GM23338 (cell line): ENCODE measurements at regions not wholly inside any gene's neighbourhood (a gene's known extent, or its start where the extent isn't known, plus 50 kb on each side); places are given as distances from the start of the nearest gene placed in this dataset.

Source experiments
- ATAC-seq: fragments of 200-7000 bp; cut with Tn5 transposase; 3 replicates; pipeline ENCODE4 v1.9.1; 2020
- DNase-seq: peaks from one replicate; pipeline ENCODE4 v3.0.0-alpha.2; 2015; ENCODE audit warnings: low spot score
- H2AFZ ChIP-seq: fragments of 200-600 bp; sonication (generic); 2 replicates; pipeline ENCODE4 v1.8.0; 2016; ENCODE audit warnings: antibody characterized with exemption, mild to moderate bottlenecking, moderate library complexity
- H3F3A ChIP-seq: fragments of 200-600 bp; sonication (generic); replicated peaks from 2 replicates; pipeline ENCODE4 v1.8.0; 2017; ENCODE audit warnings: antibody characterized with exemption, mixed run types, low read depth
- H3K27ac ChIP-seq: fragments of 200-600 bp; sonication (generic); 2 replicates; pipeline ENCODE4 v1.6.1; 2016; ENCODE audit warnings: low read depth
- H3K27me3 ChIP-seq: fragments of 200-600 bp; sonication (generic); 2 replicates; pipeline ENCODE4 v1.8.0; 2016; ENCODE audit warnings: mild to moderate bottlenecking, mixed run types, moderate library complexity; ENCODE audit not compliant: insufficient read depth
- H3K36me3 ChIP-seq: fragments of 200-600 bp; sonication (generic); 2 replicates; pipeline ENCODE4 v1.8.0; 2016; ENCODE audit warnings: mild to moderate bottlenecking; ENCODE audit not compliant: insufficient read depth
- H3K4me1 ChIP-seq: fragments of 200-600 bp; sonication (generic); 2 replicates; pipeline ENCODE4 v1.8.0; 2016; ENCODE audit warnings: mild to moderate bottlenecking, moderate library complexity; ENCODE audit not compliant: insufficient read depth
- H3K4me2 ChIP-seq: fragments of 200-600 bp; sonication (generic); 2 replicates; pipeline ENCODE4 v1.7.1; 2017; ENCODE audit warnings: mixed run types
- H3K4me3 ChIP-seq: fragments of 200-600 bp; sonication (generic); 2 replicates; pipeline ENCODE4 v1.6.1; 2016; ENCODE audit warnings: mixed run types
- H3K79me2 ChIP-seq: fragments of 200-600 bp; sonication (generic); replicated peaks from 2 replicates; pipeline ENCODE4 v1.8.0; 2017; ENCODE audit warnings: mild to moderate bottlenecking; ENCODE audit not compliant: insufficient read depth
- H3K9me2 ChIP-seq: fragments of 200-600 bp; sonication (generic); 2 replicates; pipeline ENCODE4 v1.8.0; 2017; ENCODE audit not compliant: insufficient read depth
- H4K20me1 ChIP-seq: fragments of 200-600 bp; sonication (generic); replicated peaks from 2 replicates; pipeline ENCODE4 v1.8.0; 2017; ENCODE audit warnings: mild to moderate bottlenecking; ENCODE audit not compliant: insufficient read depth
- H3K27ac Mint-ChIP-seq: 2 replicates; pipeline ENCODE4 v1.8.0; 2020; ENCODE audit warnings: inconsistent platforms, mild to moderate bottlenecking, moderate library complexity, mixed read lengths
- H3K27me3 Mint-ChIP-seq: 3 replicates; pipeline ENCODE4 v1.8.0; 2022; ENCODE audit warnings: low read depth, mild to moderate bottlenecking, moderate library complexity, mixed read lengths, inconsistent platforms; ENCODE audit not compliant: insufficient read depth, poor library complexity
- H3K36me3 Mint-ChIP-seq: 3 replicates; pipeline ENCODE4 v1.8.0; 2021; ENCODE audit warnings: low read depth, mild to moderate bottlenecking, inconsistent platforms, moderate library complexity, mixed read lengths
- H3K4me1 Mint-ChIP-seq: 3 replicates; pipeline ENCODE4 v1.8.0; 2020; ENCODE audit warnings: mild to moderate bottlenecking, inconsistent platforms, mixed read lengths
- H3K4me3 Mint-ChIP-seq: 3 replicates; pipeline ENCODE4 v1.8.0; 2021; ENCODE audit warnings: moderate library complexity, mild to moderate bottlenecking, inconsistent platforms, mixed read lengths
- H3K9me3 Mint-ChIP-seq: 3 replicates; pipeline ENCODE4 v1.8.0; 2020; ENCODE audit warnings: moderate library complexity, mild to moderate bottlenecking, inconsistent platforms, mixed read lengths
- CREB1 ChIP-seq: fragments of 250-450 bp; sonication (Bioruptor Pico); IDR thresholded peaks from 2 replicates; pipeline ENCODE4 v1.5.0; 2020; ENCODE audit warnings: low read depth, mild to moderate bottlenecking, moderate library complexity
- EZH2 ChIP-seq: fragments of 200-600 bp; sonication (generic); IDR thresholded peaks from one replicate; pipeline ENCODE4 v1.8.0; 2017; ENCODE audit warnings: antibody characterized with exemption, mild to moderate bottlenecking, low read depth; ENCODE audit not compliant: unreplicated experiment
- EZH2phosphoT487 ChIP-seq: fragments of 200-600 bp; sonication (generic); IDR thresholded peaks from one replicate; pipeline ENCODE4 v1.8.1; 2018; ENCODE audit warnings: antibody characterized with exemption; ENCODE audit not compliant: unreplicated experiment
- JUNB ChIP-seq: IDR thresholded peaks from one replicate; pipeline ENCODE4 v1.6.1; 2016; ENCODE audit warnings: antibody characterized with exemption; ENCODE audit not compliant: unreplicated experiment
- NANOG ChIP-seq: IDR thresholded peaks from 2 replicates; pipeline ENCODE4 v1.6.1; 2016; ENCODE audit warnings: antibody characterized with exemption, borderline replicate concordance
- POLR2AphosphoS5 ChIP-seq: IDR thresholded peaks from 2 replicates; pipeline ENCODE4 v1.6.1; 2016; ENCODE audit warnings: antibody characterized with exemption, low read depth
- STAT1 ChIP-seq: IDR thresholded peaks from one replicate; pipeline ENCODE4 v1.6.1; 2016; ENCODE audit warnings: antibody characterized with exemption; ENCODE audit not compliant: unreplicated experiment
- ZNF114 ChIP-seq: fragments of 250-450 bp; sonication (Bioruptor Pico); IDR thresholded peaks from 2 replicates; pipeline ENCODE4 v1.5.0; 2020; ENCODE audit warnings: mild to moderate bottlenecking, moderate library complexity
- ZNF331 ChIP-seq: fragments of 250-450 bp; sonication (Bioruptor Pico); IDR thresholded peaks from 2 replicates; pipeline ENCODE4 v1.5.0; 2020; ENCODE audit warnings: low read depth, mild to moderate bottlenecking, moderate library complexity
- TF ChIP-seq, protein P1 (sequence below): IDR thresholded peaks from one replicate; pipeline ENCODE4 v1.6.1; 2018; ENCODE audit warnings: antibody characterized with exemption; ENCODE audit not compliant: unreplicated experiment
- TF ChIP-seq, protein P2 (sequence below): IDR thresholded peaks from 2 replicates; pipeline ENCODE4 v1.6.1; 2016; ENCODE audit warnings: antibody characterized with exemption
- TF ChIP-seq, protein P3 (sequence below): fragments of 250-450 bp; sonication (Bioruptor Pico); IDR thresholded peaks from 2 replicates; pipeline ENCODE4 v1.5.0; 2020; ENCODE audit warnings: mild to moderate bottlenecking, moderate library complexity

DNA sequence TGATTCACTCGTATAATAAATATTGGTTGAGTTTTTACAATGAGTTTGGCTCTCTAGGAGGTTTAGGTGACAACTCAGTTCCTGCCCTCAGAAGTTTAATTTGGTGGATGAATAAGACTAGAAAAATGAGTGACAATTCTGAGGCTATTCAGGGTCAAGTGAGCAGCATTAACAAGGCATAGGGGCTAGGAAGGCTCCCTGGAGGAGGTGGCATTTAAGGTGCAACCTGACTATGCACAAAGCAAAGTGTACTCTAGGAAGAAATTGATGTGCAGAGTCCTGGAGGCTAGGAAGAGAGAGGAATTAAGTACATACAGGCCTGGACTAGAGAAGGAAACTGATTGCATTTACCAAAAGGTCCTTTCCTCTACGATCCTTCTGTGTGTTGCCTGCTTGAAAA lies 440.3 kb downstream of the MED13L start:
- H3K9me2 ChIP-seq: no peaks in the 10 kb centered on the region
- H2AFZ ChIP-seq: no peak overlapping the region
- no peaks in the 10 kb centered on the region for H3K4me1 ChIP-seq
- H3K79me2 ChIP-seq: no peaks in the 10 kb centered on the region
- no peak overlapping the region for H3K4me3 Mint-ChIP-seq
- H3K27ac ChIP-seq: no peak overlapping the region
- no peak for TF ChIP-seq CREB1 (CRISPR knock-in tag)
- TF ChIP-seq NANOG: no peak
- TF ChIP-seq, protein P1, sequence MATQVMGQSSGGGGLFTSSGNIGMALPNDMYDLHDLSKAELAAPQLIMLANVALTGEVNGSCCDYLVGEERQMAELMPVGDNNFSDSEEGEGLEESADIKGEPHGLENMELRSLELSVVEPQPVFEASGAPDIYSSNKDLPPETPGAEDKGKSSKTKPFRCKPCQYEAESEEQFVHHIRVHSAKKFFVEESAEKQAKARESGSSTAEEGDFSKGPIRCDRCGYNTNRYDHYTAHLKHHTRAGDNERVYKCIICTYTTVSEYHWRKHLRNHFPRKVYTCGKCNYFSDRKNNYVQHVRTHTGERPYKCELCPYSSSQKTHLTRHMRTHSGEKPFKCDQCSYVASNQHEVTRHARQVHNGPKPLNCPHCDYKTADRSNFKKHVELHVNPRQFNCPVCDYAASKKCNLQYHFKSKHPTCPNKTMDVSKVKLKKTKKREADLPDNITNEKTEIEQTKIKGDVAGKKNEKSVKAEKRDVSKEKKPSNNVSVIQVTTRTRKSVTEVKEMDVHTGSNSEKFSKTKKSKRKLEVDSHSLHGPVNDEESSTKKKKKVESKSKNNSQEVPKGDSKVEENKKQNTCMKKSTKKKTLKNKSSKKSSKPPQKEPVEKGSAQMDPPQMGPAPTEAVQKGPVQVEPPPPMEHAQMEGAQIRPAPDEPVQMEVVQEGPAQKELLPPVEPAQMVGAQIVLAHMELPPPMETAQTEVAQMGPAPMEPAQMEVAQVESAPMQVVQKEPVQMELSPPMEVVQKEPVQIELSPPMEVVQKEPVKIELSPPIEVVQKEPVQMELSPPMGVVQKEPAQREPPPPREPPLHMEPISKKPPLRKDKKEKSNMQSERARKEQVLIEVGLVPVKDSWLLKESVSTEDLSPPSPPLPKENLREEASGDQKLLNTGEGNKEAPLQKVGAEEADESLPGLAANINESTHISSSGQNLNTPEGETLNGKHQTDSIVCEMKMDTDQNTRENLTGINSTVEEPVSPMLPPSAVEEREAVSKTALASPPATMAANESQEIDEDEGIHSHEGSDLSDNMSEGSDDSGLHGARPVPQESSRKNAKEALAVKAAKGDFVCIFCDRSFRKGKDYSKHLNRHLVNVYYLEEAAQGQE: no peak
- TF ChIP-seq EZH2phosphoT487: no peak
- TF ChIP-seq EZH2: no peak
- no peak for TF ChIP-seq ZNF114
- TF ChIP-seq ZNF331 (CRISPR knock-in tag): no peak
- TF ChIP-seq STAT1: no peak
- H3K36me3 Mint-ChIP-seq: no peaks in the 10 kb centered on the region
- no peaks in the 10 kb centered on the region for H3K9me3 Mint-ChIP-seq
- no peaks in the 10 kb centered on the region for H3K27me3 ChIP-seq
- no peak for DNase-seq
- peaks cover 3% of the 10 kb centered on the region for H3K27me3 Mint-ChIP-seq
- no peaks in the 10 kb centered on the region for H3F3A ChIP-seq
- H4K20me1 ChIP-seq: no peaks in the 10 kb centered on the region; the same call in 1 of the 2 replicates
- H3K4me1 Mint-ChIP-seq: no peaks in the 10 kb centered on the region
- no peak overlapping the region for H3K4me2 ChIP-seq
- no peak overlapping the region for H3K27ac Mint-ChIP-seq
- H3K36me3 ChIP-seq: no peaks in the 10 kb centered on the region
- no peak for ATAC-seq
- H3K4me3 ChIP-seq: no peak overlapping the region

DNA sequence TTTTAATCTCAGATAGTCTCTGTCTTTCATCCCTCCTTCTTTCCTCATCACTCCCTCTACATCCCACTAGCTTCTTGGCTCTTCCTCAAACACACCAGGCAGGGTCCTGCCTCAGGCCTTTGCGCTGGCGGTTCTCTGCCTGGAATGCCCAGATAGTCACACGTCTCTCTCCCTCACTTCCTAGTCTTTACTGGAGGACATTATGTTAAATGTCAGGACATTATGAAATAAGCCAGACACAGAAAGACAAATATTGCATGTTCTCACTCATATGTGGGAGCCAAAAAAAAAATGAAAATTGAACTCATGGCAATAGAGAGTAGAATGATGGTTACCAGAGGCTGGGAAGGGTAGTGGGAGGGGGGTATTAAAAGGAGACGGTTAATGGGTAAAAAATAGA lies 442.0 kb downstream of the MED13L start:
- H3K4me1 Mint-ChIP-seq: no peaks in the 10 kb centered on the region
- H3K4me3 ChIP-seq: no peak overlapping the region
- no peaks in the 10 kb centered on the region; the same call in 1 of the 2 replicates for H4K20me1 ChIP-seq
- H3K27ac Mint-ChIP-seq: no peak overlapping the region
- H3K27ac ChIP-seq: no peak overlapping the region
- no peaks in the 10 kb centered on the region for H3K9me2 ChIP-seq
- no peaks in the 10 kb centered on the region for H3K27me3 ChIP-seq
- H3K36me3 Mint-ChIP-seq: no peaks in the 10 kb centered on the region
- peaks cover 3% of the 10 kb centered on the region for H3K27me3 Mint-ChIP-seq
- no peaks in the 10 kb centered on the region for H3F3A ChIP-seq
- no peaks in the 10 kb centered on the region for H3K9me3 Mint-ChIP-seq
- no peaks in the 10 kb centered on the region for H3K4me1 ChIP-seq
- H3K4me2 ChIP-seq: no peak overlapping the region
- ATAC-seq: no peak
- H3K4me3 Mint-ChIP-seq: no peak overlapping the region
- H3K79me2 ChIP-seq: no peaks in the 10 kb centered on the region
- H2AFZ ChIP-seq: no peak overlapping the region
- H3K36me3 ChIP-seq: no peaks in the 10 kb centered on the region
- DNase-seq: no peak
- TF ChIP-seq EZH2 (no peak), NANOG (no peak), STAT1 (no peak), POLR2AphosphoS5 (no peak), EZH2phosphoT487 (no peak), JUNB (no peak), ZNF114 (no peak), CREB1 (CRISPR knock-in tag) (no peak), ZNF331 (CRISPR knock-in tag) (no peak)
- TF ChIP-seq, protein P2, sequence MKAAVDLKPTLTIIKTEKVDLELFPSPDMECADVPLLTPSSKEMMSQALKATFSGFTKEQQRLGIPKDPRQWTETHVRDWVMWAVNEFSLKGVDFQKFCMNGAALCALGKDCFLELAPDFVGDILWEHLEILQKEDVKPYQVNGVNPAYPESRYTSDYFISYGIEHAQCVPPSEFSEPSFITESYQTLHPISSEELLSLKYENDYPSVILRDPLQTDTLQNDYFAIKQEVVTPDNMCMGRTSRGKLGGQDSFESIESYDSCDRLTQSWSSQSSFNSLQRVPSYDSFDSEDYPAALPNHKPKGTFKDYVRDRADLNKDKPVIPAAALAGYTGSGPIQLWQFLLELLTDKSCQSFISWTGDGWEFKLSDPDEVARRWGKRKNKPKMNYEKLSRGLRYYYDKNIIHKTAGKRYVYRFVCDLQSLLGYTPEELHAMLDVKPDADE: no peak
- TF ChIP-seq, protein P3, sequence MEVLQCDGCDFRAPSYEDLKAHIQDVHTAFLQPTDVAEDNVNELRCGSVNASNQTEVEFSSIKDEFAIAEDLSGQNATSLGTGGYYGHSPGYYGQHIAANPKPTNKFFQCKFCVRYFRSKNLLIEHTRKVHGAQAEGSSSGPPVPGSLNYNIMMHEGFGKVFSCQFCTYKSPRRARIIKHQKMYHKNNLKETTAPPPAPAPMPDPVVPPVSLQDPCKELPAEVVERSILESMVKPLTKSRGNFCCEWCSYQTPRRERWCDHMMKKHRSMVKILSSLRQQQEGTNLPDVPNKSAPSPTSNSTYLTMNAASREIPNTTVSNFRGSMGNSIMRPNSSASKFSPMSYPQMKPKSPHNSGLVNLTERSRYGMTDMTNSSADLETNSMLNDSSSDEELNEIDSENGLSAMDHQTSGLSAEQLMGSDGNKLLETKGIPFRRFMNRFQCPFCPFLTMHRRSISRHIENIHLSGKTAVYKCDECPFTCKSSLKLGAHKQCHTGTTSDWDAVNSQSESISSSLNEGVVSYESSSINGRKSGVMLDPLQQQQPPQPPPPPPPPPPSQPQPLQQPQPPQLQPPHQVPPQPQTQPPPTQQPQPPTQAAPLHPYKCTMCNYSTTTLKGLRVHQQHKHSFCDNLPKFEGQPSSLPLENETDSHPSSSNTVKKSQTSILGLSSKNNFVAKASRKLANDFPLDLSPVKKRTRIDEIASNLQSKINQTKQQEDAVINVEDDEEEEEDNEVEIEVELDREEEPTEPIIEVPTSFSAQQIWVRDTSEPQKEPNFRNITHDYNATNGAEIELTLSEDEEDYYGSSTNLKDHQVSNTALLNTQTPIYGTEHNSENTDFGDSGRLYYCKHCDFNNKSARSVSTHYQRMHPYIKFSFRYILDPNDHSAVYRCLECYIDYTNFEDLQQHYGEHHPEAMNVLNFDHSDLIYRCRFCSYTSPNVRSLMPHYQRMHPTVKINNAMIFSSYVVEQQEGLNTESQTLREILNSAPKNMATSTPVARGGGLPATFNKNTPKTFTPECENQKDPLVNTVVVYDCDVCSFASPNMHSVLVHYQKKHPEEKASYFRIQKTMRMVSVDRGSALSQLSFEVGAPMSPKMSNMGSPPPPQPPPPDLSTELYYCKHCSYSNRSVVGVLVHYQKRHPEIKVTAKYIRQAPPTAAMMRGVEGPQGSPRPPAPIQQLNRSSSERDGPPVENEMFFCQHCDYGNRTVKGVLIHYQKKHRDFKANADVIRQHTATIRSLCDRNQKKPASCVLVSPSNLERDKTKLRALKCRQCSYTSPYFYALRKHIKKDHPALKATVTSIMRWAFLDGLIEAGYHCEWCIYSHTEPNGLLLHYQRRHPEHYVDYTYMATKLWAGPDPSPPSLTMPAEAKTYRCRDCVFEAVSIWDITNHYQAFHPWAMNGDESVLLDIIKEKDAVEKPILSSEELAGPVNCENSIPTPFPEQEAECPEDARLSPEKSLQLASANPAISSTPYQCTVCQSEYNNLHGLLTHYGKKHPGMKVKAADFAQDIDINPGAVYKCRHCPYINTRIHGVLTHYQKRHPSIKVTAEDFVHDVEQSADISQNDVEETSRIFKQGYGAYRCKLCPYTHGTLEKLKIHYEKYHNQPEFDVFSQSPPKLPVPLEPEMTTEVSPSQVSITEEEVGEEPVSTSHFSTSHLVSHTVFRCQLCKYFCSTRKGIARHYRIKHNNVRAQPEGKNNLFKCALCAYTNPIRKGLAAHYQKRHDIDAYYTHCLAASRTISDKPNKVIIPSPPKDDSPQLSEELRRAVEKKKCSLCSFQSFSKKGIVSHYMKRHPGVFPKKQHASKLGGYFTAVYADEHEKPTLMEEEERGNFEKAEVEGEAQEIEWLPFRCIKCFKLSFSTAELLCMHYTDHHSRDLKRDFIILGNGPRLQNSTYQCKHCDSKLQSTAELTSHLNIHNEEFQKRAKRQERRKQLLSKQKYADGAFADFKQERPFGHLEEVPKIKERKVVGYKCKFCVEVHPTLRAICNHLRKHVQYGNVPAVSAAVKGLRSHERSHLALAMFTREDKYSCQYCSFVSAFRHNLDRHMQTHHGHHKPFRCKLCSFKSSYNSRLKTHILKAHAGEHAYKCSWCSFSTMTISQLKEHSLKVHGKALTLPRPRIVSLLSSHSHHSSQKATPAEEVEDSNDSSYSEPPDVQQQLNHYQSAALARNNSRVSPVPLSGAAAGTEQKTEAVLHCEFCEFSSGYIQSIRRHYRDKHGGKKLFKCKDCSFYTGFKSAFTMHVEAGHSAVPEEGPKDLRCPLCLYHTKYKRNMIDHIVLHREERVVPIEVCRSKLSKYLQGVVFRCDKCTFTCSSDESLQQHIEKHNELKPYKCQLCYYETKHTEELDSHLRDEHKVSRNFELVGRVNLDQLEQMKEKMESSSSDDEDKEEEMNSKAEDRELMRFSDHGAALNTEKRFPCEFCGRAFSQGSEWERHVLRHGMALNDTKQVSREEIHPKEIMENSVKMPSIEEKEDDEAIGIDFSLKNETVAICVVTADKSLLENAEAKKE (CRISPR knock-in tag): no peak
